CD4-positive, alpha-beta T cell treated with Interleukin-10 for 1 hour (primary cell): ENCODE measurements at regions not wholly inside any gene's neighbourhood (a gene's known extent, or its start where the extent isn't known, plus 50 kb on each side); places are given as distances from the start of the nearest gene placed in this dataset.

ENCODE experiments used
- DNase-seq: peaks from one replicate; pipeline ENCODE4 v3.0.0-alpha.2; 2020

GRCh38 chr3:25259871-25260270 is 168.2 kb upstream of the RARB start:
- DNase-seq, result no peak

- no peak for DNase-seq
Observed at GRCh38 chr3:25262322-25262721, 165.7 kb upstream of the RARB start.

- no peak for DNase-seq
Observed at GRCh38 chr3:25265284-25265683, 162.8 kb upstream of the RARB start.

GRCh38 chr3:25266677-25267076 is 161.4 kb upstream of the RARB start:
- DNase-seq, result no peak

GRCh38 chr3:25272090-25272489 is 156.0 kb upstream of the RARB start:
- no peak for DNase-seq

GRCh38 chr3:25273582-25274171 is 154.4 kb upstream of the RARB start:
- DNase-seq, result no peak

GRCh38 chr3:25277503-25277902 is 150.6 kb upstream of the RARB start:
- DNase-seq, result no peak

GRCh38 chr3:25281041-25281731 is 146.9 kb upstream of the RARB start:
- DNase-seq, result no peak

GRCh38 chr3:25281732-25282126 is 146.3 kb upstream of the RARB start:
- DNase-seq, result no peak

- no peak for DNase-seq
Observed at GRCh38 chr3:25283613-25284012, 144.4 kb upstream of the RARB start.

- DNase-seq, result no peak
Observed at GRCh38 chr3:25284249-25284648, 143.8 kb upstream of the RARB start.

- DNase-seq, result no peak
Observed at GRCh38 chr3:25287291-25287884, 140.7 kb upstream of the RARB start.

- no peak for DNase-seq
Observed at GRCh38 chr3:25288413-25288812, 139.7 kb upstream of the RARB start.

GRCh38 chr3:25289156-25289555 is 138.9 kb upstream of the RARB start:
- no peak for DNase-seq

- DNase-seq, result no peak
Observed at GRCh38 chr3:25289663-25290062, 138.4 kb upstream of the RARB start.

- no peak for DNase-seq
Observed at GRCh38 chr3:25291481-25291905, 136.6 kb upstream of the RARB start.

- no peak for DNase-seq
Observed at GRCh38 chr3:25292036-25292435, 136.0 kb upstream of the RARB start.

GRCh38 chr3:25292595-25292994 is 135.5 kb upstream of the RARB start:
- no peak for DNase-seq

- no peak for DNase-seq
Observed at GRCh38 chr3:25293736-25294135, 134.3 kb upstream of the RARB start.

- no peak for DNase-seq
Observed at GRCh38 chr3:25294169-25294805, 133.8 kb upstream of the RARB start.

- no peak for DNase-seq
Observed at GRCh38 chr3:25297667-25298585, 130.1 kb upstream of the RARB start.

GRCh38 chr3:25300141-25300540 is 127.9 kb upstream of the RARB start:
- no peak for DNase-seq

GRCh38 chr3:25304916-25305315 is 123.1 kb upstream of the RARB start:
- no peak for DNase-seq
